PFSK-1 (cell line): ENCODE measurements at regions not wholly inside any gene's neighbourhood (a gene's known extent, or its start where the extent isn't known, plus 50 kb on each side); places are given as distances from the start of the nearest gene placed in this dataset.

Experiments
- FOXP2 ChIP-seq: optimal IDR thresholded peaks from 2 replicates; pipeline ENCODE3; 2011; ENCODE audit warnings: borderline replicate concordance, control low read depth, inconsistent platforms; ENCODE audit not compliant: insufficient read depth; ENCODE audit errors: extremely low read length, extremely low read depth
- POLR2AphosphoS5 ChIP-seq: IDR thresholded peaks from 2 replicates; pipeline ENCODE4 v1.6.1; 2012; ENCODE audit warnings: low read depth, mild to moderate bottlenecking, control low read depth, low read length, moderate library complexity
- REST ChIP-seq, 2 experiments: IDR thresholded peaks; 2 replicates each; pipeline versions ENCODE4 v1.6.1 to v1.8.0; 2011 to 2012; ENCODE audit warnings: low read depth in 2 of 2, low read length in 2 of 2, control low read depth in 1 of 2, inconsistent platforms in 1 of 2, mild to moderate bottlenecking in 1 of 2, moderate library complexity in 1 of 2; ENCODE audit not compliant: insufficient read depth in 1 of 2
- SIN3A ChIP-seq: IDR thresholded peaks from 2 replicates; pipeline ENCODE4 v1.6.1; 2012; ENCODE audit warnings: mild to moderate bottlenecking, low read length, moderate library complexity, borderline replicate concordance; ENCODE audit not compliant: insufficient read depth
- TAF1 ChIP-seq: IDR thresholded peaks from 2 replicates; pipeline ENCODE4 v1.6.1; 2012; ENCODE audit warnings: low read length, control low read depth, borderline replicate concordance; ENCODE audit not compliant: insufficient read depth

GRCh38 chr5:89281766-89282553, 399.0 kb upstream of the MEF2C start:
- TF ChIP-seq SIN3A = no peak
- no peak for TF ChIP-seq REST (IDR thresholded peaks at IDR 0.05; ENCODE audit: insufficient read depth in 1 of 2, low read depth in 2 of 2, low read length in 2 of 2)

DNA sequence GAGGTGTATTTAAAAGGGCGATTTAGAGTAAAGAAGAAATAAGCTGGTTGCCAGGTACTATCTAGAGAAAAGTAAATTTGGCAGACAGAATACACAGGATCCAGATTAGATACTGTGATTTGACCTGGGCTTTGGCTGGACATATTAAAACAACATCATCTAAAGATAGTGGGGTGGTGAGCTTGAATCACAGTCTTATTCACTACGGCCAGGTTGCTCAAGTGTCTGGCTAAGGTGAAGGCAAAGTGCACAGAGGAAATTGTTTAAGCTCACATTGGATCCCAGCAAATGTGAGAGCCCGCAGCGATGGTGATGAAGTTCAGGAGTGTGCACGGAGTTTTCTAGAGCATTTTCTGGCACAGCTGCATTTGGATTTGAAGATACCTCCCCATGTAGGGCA, 398.2 kb upstream of the MEF2C start:
- TF ChIP-seq TAF1 = no peak

DNA sequence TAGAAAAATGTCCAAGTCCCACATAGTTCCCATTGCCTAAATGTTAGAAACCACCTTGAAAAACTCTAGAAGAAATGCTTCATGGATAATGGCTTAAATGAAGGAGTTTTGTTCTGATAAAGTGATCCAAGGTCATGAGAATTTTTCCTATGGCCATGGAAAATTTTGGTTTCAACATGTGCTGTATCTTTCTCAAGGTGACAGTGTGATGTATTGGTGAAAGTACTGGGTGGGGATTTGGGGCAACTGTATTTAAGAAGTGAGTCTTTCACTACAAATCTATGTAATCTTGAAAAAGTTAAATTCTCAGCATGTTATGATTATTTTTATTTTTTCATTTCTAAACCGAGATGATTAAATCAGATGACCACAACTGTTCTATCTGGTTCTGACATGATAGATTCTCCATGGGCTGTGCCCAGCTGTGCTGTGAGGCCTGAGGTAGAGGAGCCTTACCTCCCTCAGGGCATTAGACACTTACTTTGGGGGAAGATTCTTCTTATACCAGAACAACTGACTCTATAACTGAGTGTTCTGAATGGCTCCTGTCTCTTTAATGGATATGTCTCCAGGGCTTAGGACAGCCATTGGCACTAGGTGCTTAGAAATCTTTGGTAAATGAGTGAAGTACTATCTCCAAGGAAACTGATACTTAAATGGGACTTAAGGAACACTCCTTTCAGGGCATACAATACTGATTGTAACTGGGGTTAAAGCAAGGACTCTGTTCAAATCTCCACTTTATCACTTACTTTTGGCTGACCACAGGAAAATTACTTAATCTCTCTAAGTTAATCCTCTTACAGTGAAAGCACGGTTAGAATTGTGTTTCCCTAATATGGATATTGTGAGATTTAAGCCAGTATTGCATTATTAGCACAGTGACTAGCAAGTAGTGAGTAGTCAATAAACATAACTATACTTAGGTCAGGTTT, 397.4 kb upstream of the MEF2C start:
- TF ChIP-seq TAF1 (no peak), REST (IDR thresholded peaks at IDR 0.05; ENCODE audit: insufficient read depth in 1 of 2, low read depth in 2 of 2, low read length in 2 of 2) (no peak), SIN3A (no peak), FOXP2 (no peak), POLR2AphosphoS5 (no peak)

GRCh38 chr5:89279391-89280036, 396.5 kb upstream of the MEF2C start:
- TF ChIP-seq POLR2AphosphoS5 (no peak), REST (IDR thresholded peaks at IDR 0.05; ENCODE audit: insufficient read depth in 1 of 2, low read depth in 2 of 2, low read length in 2 of 2) (no peak), FOXP2 (no peak), SIN3A (no peak), TAF1 (no peak)

GRCh38 chr5:89277816-89278215, 394.8 kb upstream of the MEF2C start:
- TF ChIP-seq POLR2AphosphoS5 = no peak
- TF ChIP-seq FOXP2 = no peak
